Activated naive CD8-positive, alpha-beta T cell treated with anti-CD3 and anti-CD28 coated beads for 36 hours (primary cell): ENCODE measurements at regions not wholly inside any gene's neighbourhood (a gene's known extent, or its start where the extent isn't known, plus 50 kb on each side); places are given as distances from the start of the nearest gene placed in this dataset.

Source experiments
- DNase-seq: peaks from one replicate; pipeline ENCODE4 v3.0.0; 2021
- H3K27ac Mint-ChIP-seq: one replicate; pipeline ENCODE4 v1.8.0; 2022; ENCODE audit warnings: mild to moderate bottlenecking, moderate library complexity, mixed read lengths
- H3K27me3 Mint-ChIP-seq: one replicate; pipeline ENCODE4 v1.8.0; 2022; ENCODE audit warnings: mild to moderate bottlenecking, mixed read lengths
- H3K36me3 Mint-ChIP-seq: one replicate; pipeline ENCODE4 v1.8.0; 2021; ENCODE audit warnings: mild to moderate bottlenecking, mixed read lengths
- H3K4me1 Mint-ChIP-seq: one replicate; pipeline ENCODE4 v1.8.0; 2021; ENCODE audit warnings: mixed read lengths
- H3K4me3 Mint-ChIP-seq: one replicate; pipeline ENCODE4 v1.8.0; 2022; ENCODE audit warnings: mild to moderate bottlenecking, moderate library complexity, mixed read lengths
- H3K9me3 Mint-ChIP-seq: one replicate; pipeline ENCODE4 v1.8.0; 2022; ENCODE audit warnings: mixed read lengths

DNA sequence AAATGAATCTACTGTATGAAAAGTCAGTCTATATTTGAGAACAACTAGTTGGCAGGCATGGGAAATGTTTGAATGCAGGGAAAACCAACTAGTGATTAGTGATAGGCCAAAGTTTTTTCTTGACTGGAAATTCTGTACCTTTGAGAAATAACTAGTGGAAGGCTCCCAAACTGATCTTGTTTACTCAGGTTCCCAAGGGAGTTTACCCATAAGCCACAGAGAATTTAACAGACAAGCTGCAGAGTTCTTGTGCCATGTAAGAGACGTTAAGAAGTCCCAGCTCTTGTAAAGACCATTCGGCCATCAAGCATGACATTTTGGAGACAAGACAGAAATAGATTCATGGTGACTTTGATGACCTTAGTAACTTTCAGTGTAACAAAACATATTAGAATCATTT, 1882.8 kb upstream of the SEL1L start:
- no peak overlapping the region for H3K27ac Mint-ChIP-seq
- H3K36me3 Mint-ChIP-seq: no peaks in the 10 kb centered on the region
- no peak overlapping the region for H3K4me3 Mint-ChIP-seq
- no peaks in the 10 kb centered on the region for H3K27me3 Mint-ChIP-seq
- H3K9me3 Mint-ChIP-seq: peaks cover 7% of the 10 kb centered on the region
- no peaks in the 10 kb centered on the region for H3K4me1 Mint-ChIP-seq
- no peak for DNase-seq

DNA sequence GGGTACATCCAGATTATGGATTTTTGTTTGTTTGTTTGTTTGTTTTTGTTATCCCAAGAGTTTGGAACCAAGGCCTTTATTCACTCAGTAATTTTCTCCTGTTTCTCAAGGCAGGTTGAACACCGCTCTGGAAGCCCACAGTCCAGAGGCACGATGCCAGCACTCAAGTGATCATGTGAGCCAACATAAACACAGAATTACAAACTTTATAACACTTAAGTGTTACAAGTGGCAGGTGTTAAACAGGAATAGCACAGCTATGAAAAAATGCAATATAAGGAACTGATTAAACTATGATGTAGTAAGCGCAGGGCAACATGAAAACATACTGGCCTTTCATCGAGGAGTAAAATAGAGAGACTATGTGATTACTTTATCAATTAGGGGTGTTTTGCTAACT, 1885.8 kb upstream of the SEL1L start:
- Mint-ChIP-seq H3K4me1 (no peaks in the 10 kb centered on the region), H3K27me3 (no peaks in the 10 kb centered on the region), H3K27ac (no peak overlapping the region), H3K36me3 (no peaks in the 10 kb centered on the region), H3K9me3 (peaks cover 2% of the 10 kb centered on the region), H3K4me3 (no peak overlapping the region)
- no peak for DNase-seq

DNA sequence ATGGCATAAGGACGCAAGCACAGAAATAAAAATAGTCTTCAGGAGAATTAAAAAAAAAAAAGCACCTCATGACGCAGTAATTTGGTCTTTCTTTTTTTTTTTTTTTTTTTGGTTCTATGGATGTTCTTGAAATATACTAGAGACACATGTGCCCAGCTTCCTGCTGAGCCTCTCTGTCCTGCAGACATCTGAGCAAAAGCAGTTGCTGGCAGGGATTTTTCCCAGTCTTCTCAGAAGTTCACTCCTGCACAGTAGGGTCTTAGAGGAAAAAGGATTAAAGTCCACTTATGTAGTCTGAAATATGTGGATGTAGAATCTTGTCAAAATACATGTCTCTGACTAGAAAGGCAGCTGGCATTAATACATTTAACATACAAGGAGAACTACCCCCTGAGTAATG, 1888.1 kb upstream of the SEL1L start:
- Mint-ChIP-seq H3K27me3 (no peaks in the 10 kb centered on the region), H3K4me3 (no peak overlapping the region), H3K27ac (no peak overlapping the region), H3K36me3 (no peaks in the 10 kb centered on the region), H3K4me1 (no peaks in the 10 kb centered on the region), H3K9me3 (peaks cover 6% of the 10 kb centered on the region)
- no peak for DNase-seq

DNA sequence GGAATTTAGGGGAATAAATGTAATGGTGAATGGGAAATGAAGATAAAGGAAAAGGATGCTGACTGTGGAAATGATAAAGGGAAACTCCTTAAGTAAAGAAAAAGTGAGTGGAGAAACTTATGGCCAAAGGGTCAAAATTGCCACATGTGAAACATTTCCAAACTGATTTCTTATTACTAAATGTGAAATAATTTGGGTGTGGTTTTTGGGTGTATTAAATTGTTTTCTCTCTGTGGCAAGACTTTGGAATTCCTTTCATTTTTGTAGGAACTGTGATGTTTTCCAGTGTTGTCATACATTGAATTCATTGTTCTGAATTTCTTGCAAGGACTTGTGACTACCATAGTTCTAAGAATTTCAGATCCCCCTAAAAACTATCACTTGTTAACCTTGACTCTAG, 1891.5 kb upstream of the SEL1L start:
- Mint-ChIP-seq H3K4me3 (no peak overlapping the region), H3K9me3 (peaks cover 6% of the 10 kb centered on the region), H3K27ac (no peak overlapping the region), H3K4me1 (no peaks in the 10 kb centered on the region), H3K27me3 (no peaks in the 10 kb centered on the region), H3K36me3 (no peaks in the 10 kb centered on the region)
- DNase-seq: no peak

DNA sequence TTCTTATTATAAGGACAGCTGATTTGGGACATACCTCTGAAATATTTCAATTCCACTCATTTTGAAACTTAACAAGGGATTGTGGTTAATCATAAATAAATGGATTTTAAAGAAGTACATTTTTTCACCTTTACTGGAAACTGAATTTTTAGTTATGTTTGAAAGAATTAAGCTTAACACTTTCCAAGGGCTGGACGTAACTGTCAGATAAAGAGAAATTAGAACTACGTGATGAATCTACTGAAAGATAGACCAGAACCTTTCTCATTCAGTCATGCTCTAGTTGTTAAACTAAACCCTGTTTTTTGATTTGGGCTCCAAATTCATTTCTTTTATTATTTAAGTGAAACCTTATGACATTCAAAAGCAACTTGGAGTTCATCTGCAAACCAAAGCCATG, 1892.1 kb upstream of the SEL1L start:
- Mint-ChIP-seq H3K4me1 (no peaks in the 10 kb centered on the region), H3K36me3 (no peaks in the 10 kb centered on the region), H3K27me3 (no peaks in the 10 kb centered on the region)

DNA sequence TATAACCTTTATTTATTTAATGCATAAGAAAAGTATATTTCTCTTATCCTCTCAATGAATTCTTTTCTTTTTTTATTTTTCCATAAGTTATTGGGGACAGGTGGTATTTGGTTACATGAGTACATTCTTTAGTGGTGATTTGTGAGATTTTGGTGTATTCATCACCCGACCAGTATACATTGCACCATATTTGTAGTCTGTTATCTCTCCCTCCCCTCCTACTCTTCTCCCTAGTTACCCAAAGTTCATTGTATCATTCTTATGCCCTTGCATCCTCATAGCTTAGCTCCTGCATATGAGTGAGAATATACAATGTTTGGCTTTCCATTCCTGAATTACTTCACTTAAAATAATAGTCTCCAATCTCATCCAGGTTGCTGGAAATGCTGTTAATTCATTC, 1900.0 kb upstream of the SEL1L start:
- no peak overlapping the region for H3K27ac Mint-ChIP-seq
- H3K4me1 Mint-ChIP-seq: no peaks in the 10 kb centered on the region
- H3K27me3 Mint-ChIP-seq: no peaks in the 10 kb centered on the region
- H3K36me3 Mint-ChIP-seq: peaks cover 1% of the 10 kb centered on the region
- no peak for DNase-seq
- no peak overlapping the region for H3K4me3 Mint-ChIP-seq
- H3K9me3 Mint-ChIP-seq: peaks cover 3% of the 10 kb centered on the region

More for the DNA sequence above, 1892.1 kb upstream of the SEL1L start:
- Mint-ChIP-seq H3K9me3 (peaks cover 6% of the 10 kb centered on the region), H3K4me3 (no peak overlapping the region), H3K27ac (no peak overlapping the region)
- DNase-seq: no peak

DNA sequence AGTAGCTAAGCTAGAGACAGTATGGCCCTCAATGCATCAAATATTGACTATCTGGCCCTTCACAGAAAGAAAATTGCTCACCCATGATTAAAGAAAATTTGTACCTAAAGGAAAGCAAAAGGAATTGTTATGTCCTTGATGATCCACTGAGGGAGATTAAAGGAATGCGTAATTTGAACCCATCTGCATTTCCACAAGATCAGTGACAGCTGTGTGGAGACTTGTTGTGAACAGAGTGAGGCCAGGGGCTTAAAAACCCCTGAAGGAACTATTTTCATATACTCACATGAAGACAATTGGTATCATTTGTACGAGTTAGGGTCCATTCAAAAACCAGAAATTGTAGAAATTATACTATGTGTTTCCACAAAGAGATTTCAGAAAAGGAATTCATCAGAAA, 1908.1 kb upstream of the SEL1L start:
- no peaks in the 10 kb centered on the region for H3K4me1 Mint-ChIP-seq
- H3K27ac Mint-ChIP-seq: no peak overlapping the region

DNA sequence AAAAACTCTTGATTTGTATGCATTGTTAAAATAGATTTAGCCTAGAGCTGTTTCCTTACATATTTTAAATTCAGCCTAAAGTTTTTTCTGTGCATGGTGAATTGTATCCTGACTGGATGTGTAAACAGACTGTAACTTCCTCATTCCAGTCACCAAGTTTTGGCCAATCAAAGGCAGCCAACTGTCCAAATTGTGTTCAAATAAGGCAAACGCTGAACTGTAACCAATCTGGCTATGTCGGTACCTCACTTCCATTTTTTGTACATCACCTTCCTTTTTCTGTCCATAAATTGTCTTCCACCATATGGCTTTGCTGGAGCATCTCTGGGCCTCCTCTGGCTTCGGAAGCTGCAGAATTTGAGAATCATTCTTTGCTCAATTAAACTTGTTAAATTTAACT, 1921.9 kb upstream of the SEL1L start:
- no peaks in the 10 kb centered on the region for H3K27me3 Mint-ChIP-seq

More for the DNA sequence above, 1908.1 kb upstream of the SEL1L start:
- no peak for DNase-seq
- Mint-ChIP-seq H3K27me3 (no peaks in the 10 kb centered on the region), H3K36me3 (no peaks in the 10 kb centered on the region), H3K9me3 (peaks cover 7% of the 10 kb centered on the region), H3K4me3 (no peak overlapping the region)

DNA sequence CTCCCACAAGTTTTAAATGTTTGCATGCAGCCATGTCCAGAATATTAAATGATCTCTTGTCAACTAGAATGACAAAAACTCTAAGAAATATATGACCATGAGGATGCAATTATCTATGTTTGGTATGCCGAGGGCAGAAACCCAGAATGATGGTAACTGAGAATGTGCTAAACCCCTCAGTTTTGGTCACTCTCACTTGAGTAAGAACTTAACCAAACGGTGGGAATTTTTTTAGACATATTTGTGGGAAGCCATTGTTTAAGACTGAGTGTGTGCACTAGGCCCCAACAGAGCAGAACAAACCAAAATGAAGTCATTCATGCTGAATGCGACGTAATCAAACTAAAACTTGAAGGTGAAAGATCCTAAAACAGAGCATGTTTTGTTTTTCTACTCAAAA, 1927.9 kb upstream of the SEL1L start:
- Mint-ChIP-seq H3K27ac (no peak overlapping the region), H3K4me3 (no peak overlapping the region), H3K9me3 (peaks cover 21% of the 10 kb centered on the region), H3K4me1 (no peaks in the 10 kb centered on the region), H3K27me3 (no peaks in the 10 kb centered on the region), H3K36me3 (no peaks in the 10 kb centered on the region)
- no peak for DNase-seq

More for the DNA sequence above, 1921.9 kb upstream of the SEL1L start:
- no peak for DNase-seq
- no peak overlapping the region for H3K27ac Mint-ChIP-seq
- H3K9me3 Mint-ChIP-seq: peaks cover 18% of the 10 kb centered on the region
- no peaks in the 10 kb centered on the region for H3K36me3 Mint-ChIP-seq
- no peak overlapping the region for H3K4me3 Mint-ChIP-seq
- no peaks in the 10 kb centered on the region for H3K4me1 Mint-ChIP-seq

DNA sequence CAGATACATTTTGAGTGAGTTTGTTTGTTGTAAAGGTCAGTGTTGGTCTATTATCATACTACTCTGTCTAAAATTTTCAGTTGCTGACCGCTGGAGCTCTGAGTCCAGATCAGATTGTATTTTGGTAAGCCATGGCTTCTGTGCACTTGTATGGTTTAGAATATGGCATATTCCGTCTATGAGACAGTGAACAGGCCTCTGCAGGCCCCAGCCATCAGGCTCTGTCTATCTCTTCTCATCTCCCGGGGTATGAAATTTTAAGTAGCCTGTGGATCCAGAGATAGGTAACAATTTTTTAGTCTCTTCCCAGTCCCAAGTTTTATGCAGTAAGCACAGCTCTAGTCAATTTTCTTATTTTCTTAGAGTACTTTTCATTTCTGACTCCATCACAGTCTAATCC, 1929.1 kb upstream of the SEL1L start:
- no peaks in the 10 kb centered on the region for H3K4me1 Mint-ChIP-seq
- H3K9me3 Mint-ChIP-seq: peaks cover 21% of the 10 kb centered on the region
- no peaks in the 10 kb centered on the region for H3K27me3 Mint-ChIP-seq
- no peak overlapping the region for H3K27ac Mint-ChIP-seq
- no peak overlapping the region for H3K4me3 Mint-ChIP-seq
- no peaks in the 10 kb centered on the region for H3K36me3 Mint-ChIP-seq
- no peak for DNase-seq

DNA sequence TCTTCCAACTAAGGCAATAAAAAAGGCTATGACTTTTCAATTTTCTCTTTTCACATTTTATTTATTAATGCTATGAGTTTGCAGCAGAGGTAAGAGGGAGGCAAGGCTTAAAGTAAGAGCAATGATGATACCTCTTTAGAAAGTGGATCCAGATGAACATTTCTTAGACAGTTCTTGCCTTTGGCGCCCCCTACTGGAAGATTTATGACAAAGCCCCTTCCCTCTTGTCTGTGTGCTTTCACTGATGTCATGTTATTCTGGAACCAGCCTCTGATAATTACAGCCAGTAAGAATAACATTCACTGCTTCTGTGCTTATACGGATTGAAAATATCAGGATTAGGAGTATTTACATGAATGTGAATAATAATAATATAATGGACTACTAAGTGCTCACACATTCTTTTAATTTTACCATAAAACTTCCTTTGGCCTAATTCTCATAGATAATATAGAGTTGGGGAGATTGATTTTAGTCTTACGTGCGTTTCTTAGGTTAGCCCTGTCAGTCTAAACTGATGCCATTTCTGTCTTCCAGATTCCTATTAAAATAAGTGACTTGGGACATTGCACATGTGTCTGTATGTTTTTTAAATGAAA, 1929.9 kb upstream of the SEL1L start:
- Mint-ChIP-seq H3K4me3 (no peak overlapping the region), H3K27ac (no peak overlapping the region), H3K36me3 (no peaks in the 10 kb centered on the region), H3K4me1 (no peaks in the 10 kb centered on the region), H3K9me3 (peaks cover 15% of the 10 kb centered on the region), H3K27me3 (no peaks in the 10 kb centered on the region)
- no peak for DNase-seq

DNA sequence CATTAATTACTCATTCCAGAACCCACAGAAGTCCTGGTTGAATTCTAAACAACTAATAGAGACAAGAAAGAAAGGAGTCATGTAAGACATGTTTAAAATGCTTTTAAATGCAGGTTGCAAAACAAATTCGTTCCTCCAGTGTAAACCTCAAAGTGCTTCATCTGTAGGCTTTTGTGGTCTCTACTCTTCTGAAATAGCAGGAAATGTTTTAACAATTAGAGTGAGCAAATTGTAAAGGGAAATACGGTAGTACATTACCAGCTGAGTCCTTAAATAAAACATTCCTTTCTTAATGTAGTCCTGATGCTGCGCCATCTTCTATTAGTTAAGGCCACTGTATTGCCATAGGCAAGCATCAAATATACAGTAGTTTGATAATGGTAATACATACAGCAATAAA, 1934.2 kb upstream of the SEL1L start:
- H3K27ac Mint-ChIP-seq: no peak overlapping the region
- no peaks in the 10 kb centered on the region for H3K4me1 Mint-ChIP-seq
- H3K9me3 Mint-ChIP-seq: peaks cover 11% of the 10 kb centered on the region
- DNase-seq: no peak
- no peaks in the 10 kb centered on the region for H3K36me3 Mint-ChIP-seq
- no peak overlapping the region for H3K4me3 Mint-ChIP-seq
- H3K27me3 Mint-ChIP-seq: no peaks in the 10 kb centered on the region

DNA sequence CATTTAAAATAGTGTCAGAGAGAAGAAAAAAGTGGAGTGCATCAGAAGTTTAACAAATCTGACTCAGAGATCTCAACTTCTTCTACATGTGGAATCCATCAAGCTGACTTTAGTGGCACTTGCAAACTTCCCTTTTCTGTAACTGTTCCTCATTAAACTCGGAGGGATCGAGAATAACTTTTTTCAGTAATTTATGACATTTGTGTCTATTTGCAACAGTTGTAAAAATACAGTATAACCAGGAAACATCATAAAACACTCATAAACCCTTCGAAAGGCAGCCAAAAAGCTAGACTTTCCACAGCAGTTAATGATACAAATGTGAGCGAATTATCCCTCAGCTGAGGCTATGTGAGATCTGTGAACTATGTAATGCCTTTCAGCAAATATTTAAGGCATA, 1936.8 kb upstream of the SEL1L start:
- Mint-ChIP-seq H3K27me3 (no peaks in the 10 kb centered on the region), H3K27ac (no peak overlapping the region), H3K36me3 (no peaks in the 10 kb centered on the region)

DNA sequence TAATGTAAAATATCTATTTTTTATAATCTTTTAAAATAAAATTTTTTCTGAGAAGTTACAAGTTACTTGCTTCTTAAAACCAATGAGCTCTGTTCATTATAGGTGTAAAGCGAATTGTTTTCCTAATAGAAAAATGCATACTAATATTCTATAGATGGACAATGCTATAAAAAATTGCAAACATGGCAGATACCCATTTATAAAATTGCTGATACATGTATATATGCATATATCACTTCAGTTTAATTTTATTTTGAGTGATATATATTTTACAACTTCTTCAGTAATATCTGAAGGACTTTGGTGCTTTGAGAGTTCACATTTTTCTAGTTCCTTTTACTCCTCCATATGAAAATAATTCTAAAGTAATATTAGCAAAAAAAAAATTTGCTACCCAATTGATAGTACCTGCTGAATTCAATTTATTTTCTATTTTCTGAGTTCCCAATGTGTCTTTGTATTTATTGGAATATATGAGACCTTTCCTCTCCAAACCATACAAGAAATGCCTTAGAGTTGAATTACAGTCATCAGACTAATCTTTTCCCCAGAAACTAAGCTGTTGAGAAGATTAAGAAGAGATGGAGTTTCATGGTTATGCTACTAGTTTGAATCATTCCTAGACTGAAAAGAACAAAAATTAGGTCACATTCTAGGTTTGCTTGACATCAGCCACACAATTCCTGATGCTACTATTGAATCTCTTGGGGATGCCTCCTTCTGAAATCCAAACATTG, 1937.5 kb upstream of the SEL1L start:
- no peak for DNase-seq
- no peak overlapping the region for H3K27ac Mint-ChIP-seq
- H3K27me3 Mint-ChIP-seq: no peaks in the 10 kb centered on the region
- no peaks in the 10 kb centered on the region for H3K36me3 Mint-ChIP-seq
- H3K9me3 Mint-ChIP-seq: peaks cover 6% of the 10 kb centered on the region
- no peaks in the 10 kb centered on the region for H3K4me1 Mint-ChIP-seq
- H3K4me3 Mint-ChIP-seq: no peak overlapping the region

More for the DNA sequence above, 1936.8 kb upstream of the SEL1L start:
- no peak for DNase-seq
- Mint-ChIP-seq H3K9me3 (peaks cover 8% of the 10 kb centered on the region), H3K4me3 (no peak overlapping the region), H3K4me1 (no peaks in the 10 kb centered on the region)

DNA sequence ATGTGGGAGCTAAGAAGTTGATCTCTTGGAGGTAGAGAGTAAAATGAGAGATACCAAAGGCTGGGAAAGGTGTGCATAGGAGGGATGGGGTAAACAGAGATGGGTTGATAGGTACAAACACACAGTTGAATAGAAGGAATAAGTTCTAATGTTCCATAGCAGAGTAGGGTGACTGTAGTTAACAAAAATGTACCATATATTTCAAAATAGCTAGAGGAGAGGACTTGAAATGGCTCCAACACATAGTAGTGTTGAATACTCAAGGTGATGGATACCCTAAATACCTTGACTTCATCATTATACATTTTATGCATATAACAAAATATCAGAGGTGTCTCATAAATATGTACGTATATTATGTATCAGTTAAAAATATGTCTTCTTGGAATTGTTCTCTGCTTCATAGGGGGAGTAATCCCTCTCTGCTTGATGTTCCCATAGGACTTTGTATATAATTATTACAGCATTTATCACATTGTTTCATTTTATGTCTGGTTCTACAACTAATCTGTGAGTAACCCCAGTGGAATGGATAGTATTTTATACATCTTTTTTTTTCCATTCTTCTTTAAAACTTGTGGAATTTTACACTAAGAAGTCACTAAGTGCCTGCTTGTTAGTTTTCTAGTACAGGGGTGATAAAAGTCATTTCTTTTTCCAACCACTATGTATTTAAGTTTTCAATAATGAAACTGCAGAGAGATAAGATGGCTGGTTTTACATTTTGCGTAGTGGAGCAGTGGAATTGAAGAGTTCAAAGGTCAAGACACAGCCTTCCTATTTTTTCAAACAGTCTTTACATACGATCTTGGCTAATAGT, 1940.0 kb upstream of the SEL1L start:
- no peak overlapping the region for H3K4me3 Mint-ChIP-seq
- no peak for DNase-seq
- H3K27ac Mint-ChIP-seq: no peak overlapping the region
- H3K36me3 Mint-ChIP-seq: no peaks in the 10 kb centered on the region
- peaks cover 10% of the 10 kb centered on the region for H3K9me3 Mint-ChIP-seq
- H3K4me1 Mint-ChIP-seq: no peaks in the 10 kb centered on the region
- no peaks in the 10 kb centered on the region for H3K27me3 Mint-ChIP-seq
